CD4-positive, alpha-beta T cell treated with Interleukin-15 for 1 hour (primary cell): ENCODE measurements at regions not wholly inside any gene's neighbourhood (a gene's known extent, or its start where the extent isn't known, plus 50 kb on each side); places are given as distances from the start of the nearest gene placed in this dataset.

Experiments
- DNase-seq: peaks from one replicate; pipeline ENCODE4 v3.0.0-alpha.2; 2020

DNA sequence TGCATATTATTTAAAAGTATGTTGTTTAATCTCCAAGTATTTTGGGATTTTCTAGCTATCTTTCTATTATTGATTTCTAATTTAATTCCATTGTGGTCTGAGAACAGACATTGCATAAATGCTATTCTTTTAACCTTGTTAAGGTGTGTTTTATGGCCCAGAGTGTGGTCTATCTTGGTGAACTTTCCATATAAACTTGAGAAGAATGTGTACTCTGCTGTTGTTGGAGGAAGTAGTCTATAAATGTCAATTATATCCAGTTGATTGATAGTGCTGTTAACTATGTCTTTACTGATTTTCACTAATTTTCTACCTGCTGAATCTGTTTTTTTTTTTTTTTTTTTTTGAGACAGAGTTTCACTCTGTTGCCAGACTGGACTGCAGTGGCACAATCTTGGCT, 180.9 kb downstream of the ZNF621 start:
- DNase-seq: no peak

DNA sequence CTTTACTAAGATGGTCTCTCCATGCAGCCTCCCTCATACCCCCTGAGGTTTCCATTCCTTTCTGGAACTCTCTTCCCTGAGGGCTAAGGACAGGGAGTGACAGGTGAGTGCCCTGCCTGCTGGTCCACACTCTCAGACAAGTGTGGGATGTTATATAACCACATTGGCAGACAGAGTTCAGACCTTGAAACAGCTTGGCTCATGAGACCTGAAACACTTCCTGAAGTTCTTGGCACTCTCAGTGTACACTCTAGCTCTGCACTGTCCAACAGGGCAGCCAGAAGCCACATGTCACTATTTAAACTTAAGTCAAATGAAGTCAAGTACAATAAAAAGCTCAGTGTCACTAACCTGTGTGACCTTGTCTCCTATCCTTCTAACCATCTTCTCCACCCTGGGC, 188.5 kb downstream of the ZNF621 start:
- no peak for DNase-seq

DNA sequence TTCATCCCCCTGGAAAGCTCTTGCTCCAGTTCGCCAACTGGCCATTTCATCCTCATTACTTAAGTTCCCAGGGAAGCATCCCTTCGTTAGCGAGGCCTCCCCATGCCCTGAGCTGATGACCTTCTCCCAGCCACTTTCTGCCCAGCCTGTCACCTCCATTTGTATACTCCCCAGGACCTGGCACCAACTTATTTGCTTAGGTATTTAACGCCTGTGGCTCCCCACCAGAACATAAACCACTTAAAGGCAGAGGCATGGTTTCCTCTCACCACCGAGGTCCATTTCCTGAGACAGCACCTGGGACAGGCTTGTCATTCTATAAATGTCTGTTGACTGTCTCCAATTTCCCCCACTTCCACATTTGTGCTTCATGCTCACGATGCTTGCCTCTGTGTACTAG, 189.0 kb downstream of the ZNF621 start:
- peak; percentile 33 for DNase-seq

DNA sequence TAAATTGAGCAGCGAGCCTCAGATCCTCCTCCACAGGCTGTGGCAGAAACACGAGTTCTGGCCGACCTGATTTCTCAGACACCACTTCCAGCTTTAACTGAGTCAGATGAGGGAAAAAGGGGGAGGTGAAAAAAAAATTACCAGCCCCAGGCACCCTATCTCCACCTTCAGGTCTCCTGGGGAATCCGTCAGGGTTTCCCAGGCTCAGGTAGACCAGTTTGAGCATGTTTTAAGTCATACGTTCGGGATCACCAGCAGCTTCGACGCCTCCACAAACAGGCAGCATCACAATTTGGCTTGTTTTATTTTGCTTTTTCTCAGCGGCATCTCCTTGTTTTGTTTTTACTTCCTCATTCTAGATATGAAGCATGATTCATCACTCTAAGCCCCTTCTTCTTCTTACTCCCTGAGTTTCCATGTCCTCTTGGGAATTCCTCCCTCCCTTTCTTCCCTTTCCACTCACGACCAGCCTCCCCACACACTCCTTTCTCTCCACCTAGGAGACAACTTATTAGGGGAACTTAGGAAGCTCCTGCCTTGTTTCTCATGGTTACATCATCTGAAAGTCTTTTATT, 190.1 kb downstream of the ZNF621 start:
- no peak for DNase-seq

DNA sequence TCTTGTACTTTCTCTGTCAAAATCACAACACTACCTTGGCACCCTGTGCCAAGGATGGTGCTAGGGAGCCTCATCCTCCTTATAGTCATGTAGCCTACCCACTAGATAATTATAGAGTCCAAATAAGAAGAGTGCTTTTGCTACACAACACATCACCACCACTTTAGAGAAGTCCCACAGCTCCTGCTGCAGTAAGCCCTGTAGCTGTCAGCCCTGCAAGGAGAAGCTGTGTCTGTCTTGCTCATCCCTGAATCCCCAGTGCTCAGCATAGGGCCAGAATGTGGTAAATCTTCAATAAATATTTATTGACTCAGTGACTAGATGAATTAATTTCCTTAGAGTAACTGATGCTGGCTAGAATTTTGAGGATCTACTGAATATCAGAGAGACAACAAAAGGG, 190.8 kb downstream of the ZNF621 start:
- DNase-seq: no peak

DNA sequence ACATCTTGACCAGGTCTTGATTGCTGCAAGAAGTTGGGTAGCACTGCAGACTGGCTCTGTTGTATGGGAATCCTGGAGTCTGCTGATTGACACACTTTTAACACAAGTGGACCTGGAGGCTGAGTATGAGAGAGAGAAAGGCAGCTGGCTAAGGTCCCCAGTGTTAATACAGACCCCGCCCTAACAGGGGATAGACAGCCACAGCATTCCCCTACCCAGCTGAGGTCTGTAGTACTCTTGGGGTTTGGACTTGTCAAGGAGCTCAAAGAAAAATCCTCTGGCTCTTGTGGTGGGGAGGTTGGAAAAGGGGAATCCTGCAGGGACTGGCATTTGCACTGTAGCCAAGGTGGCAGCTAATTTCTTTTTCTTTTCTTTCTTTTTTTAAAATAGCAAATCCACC, 192.7 kb downstream of the ZNF621 start:
- no peak for DNase-seq

DNA sequence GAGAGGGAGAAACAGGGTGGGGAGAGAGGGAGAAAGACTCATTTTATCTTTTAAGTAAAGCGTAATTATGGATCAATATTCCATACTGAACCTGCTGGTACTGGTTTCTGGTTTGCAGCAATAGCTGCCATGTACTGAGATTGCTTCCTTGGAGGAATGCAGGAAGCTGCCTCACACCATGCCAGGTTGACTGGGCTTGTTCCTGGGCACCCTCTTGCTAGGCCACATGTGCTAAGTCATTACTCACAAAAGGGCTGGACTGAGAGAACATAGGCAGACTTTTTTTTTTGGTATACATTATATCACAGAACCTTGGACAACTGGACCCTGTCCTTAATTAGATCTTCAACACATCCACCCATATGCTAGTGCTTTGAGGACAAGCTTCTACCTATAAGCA, 193.4 kb downstream of the ZNF621 start:
- peak; percentile 26 for DNase-seq

DNA sequence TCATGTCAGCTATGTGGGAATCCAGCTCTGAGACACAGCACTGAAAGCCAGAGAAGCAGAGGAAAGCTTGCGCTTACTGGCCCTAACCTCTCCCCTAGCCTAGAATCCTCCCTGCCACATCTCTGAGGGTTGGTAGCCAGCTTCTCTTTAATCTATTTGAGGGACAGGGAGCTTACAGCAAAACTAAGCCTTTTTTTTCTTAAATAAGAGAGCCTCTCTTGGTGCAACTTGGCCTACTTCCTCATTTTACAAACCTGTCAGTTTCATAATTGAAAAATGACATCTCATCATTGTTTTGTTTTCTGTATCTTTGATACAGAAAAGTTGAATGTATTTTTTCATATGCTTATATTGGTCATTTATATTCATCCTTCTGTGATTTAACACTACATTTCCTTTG, 193.9 kb downstream of the ZNF621 start:
- no peak for DNase-seq

DNA sequence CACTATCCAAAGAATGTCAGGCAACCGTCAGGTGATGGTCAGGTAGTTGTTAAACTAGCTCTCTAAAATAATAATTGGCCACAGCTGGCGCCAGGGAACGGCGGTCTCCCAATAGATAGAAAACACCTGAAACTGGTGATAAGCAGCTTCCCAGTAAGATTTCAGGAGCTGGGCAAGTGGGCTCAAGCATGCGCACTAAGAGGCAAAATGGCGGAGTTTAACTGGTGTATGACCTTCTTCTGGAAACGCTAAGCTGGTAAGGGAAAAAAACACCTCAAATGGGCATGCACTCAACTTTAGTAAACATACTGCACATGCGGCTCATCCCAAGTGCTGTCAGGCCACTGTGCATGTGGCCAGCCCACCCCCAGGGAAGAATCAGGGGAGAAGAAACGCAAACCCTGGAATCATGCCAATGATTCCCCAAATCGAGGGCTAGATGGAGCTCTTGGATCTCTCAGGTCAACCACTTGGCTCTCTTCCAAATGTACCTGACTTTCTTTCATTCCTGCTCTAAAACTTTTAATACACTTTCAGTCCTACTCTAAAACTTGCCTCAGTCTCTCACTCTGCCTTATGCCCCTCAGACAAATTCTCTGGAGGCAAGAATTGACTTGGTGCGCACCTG, 195.0 kb downstream of the ZNF621 start:
- DNase-seq: no peak

DNA sequence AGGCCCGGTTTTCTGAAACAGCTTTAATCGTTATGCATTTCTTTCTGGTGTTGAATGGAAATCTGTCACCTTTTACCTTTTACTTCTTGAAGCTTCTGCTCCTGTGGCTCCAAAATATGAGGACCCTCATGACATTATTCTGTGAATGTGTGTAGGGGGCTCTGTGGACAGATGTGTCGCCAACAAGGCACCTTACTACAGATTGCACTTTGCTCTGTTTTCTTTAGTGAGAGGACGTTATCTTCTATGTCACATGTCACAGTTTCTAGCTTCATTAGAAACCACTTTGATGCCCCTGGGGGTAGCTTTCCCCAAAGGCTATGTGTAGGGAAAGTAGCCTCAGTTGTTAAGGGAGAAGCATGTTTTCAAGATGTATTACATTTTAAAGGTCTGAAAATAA, 195.6 kb downstream of the ZNF621 start:
- DNase-seq: no peak

DNA sequence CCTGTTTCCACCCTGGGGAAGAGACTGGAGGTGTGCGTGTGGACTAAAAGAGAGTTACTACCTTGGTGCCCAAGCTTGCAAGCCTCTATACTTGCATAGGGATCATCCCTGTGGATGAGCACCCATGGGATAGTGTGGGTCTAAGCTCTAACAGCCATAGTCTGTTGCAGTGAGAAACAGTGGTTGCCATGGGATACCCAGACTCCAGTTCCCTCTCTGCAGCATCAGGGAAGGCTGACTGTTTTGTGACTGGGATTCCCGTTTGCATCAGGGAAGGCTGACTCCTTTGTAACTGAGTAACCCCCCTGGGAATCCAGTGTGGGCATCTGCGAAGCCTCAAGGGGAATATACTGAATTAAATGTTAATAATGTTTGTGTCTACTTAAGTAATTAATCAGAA, 196.1 kb downstream of the ZNF621 start:
- no peak for DNase-seq

DNA sequence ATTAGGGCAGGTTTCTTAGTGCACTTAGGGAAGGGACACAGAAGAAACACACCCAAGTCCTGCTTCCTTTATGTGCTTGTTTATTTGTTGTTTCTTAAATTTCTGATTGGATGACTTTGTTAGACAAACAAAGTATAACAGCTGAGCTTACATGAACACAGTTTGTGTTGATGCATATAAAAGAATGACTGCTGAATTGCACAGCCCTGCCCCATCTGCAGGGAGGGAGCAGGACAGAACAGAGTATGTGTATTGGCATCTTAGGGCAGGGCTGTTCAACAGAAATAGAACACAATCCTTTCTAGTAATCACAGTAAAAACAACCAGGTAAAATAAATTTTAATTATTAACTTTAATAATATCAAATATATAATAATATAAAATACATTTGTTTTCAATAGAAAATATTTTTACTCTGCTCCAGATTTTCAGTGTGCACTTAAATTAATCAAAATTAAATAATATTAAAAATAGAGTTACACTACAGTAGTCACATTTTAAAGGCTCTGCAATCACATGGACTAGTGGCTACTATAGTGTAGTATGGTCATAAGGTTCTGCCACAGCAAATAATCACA, 198.4 kb downstream of the ZNF621 start:
- no peak for DNase-seq

DNA sequence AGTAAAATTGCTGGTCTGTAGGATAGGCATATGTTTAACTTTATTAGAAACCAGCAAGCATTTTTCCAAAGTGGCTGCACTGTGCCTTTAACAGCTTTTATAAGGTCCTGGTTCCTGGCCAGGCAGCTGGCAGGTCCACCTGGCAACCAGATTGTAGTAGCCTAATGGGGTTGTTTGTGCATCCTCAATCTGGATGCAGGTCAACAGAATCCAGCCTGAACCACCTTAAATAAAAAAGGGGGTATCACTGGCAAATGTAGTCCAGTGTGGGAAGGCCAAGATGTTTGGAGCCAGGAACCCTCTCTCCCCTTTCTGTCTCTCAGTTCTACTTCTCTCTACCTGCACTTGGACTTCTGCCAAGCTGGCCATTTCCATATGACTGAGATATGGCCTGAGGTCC, 200.3 kb downstream of the ZNF621 start:
- DNase-seq: no peak

DNA sequence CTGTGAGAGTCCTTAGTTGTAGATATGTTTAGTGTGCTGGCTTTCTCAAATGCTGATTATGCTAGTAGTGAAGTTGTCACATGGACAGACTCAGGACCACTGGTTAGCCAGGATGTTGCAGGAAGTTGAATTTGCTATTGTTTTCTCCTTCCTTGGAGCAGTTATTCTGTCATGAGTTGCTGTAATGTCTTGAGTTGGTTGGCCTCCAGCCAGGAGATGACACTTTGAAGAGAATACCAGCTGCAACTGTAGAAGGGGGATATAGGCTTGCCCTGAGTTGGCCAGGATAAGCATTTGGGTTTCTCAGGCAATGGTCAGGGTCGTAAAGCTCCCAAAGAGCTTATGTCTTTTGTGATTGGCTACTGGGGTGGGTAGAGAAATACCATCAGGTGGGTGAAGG, 206.7 kb downstream of the ZNF621 start:
- DNase-seq: no peak

DNA sequence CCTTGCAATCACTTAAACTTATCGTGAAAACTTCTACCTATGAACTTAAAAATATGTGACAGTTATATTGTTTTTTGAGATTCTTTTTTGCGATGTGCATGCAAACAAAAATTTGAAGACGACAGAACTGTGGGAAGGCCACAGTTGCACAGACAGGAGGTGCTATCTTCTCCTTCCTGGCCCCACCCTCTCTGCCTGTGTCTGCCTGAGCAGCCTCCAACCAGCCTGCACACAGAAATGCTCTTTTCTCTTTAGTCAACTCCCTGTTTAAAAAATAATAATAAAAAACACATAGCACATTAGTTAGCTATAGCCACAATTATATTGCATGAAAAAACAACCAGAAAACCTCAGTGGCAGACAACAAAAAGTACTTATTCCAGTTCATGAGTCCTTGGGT, 212.2 kb downstream of the ZNF621 start:
- no peak for DNase-seq

DNA sequence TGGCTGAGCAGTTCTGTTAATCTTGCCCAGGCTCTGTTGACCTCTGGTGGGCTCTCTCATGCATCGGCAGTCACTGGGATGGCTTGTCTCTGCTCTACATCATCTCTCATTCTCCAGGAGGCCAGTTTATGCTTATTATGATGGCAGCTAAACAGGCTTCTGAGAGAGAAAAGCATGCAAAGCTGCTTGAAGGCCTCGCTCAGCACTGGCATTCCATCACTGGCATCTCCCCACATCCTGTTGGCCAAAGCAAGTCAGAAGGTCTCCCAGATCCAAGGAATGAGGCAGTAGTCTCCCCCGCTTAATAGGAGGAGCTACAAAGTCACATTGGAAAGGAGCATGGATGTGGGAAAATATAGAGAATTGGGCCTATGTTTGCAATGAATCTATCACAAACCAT, 212.6 kb downstream of the ZNF621 start:
- DNase-seq: no peak

DNA sequence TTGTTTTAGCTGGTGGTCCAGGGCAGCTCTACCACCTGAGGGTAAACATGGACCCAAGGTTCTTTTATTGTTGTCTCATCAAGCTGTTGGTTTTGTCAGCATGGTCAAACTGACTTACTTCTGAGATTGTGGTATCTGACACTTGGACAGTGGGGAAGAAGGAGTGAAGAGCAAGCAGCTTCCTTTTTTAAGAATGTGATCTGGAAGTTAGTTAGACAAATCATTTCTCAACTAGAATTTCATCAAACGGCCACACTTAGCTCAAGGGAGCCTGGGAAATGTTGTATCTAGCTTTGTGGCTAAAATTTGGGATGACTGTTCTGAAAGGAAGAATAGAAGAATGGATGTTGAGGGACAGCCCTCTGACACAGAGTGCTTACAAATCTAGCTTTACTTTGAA, 215.2 kb downstream of the ZNF621 start:
- DNase-seq: no peak

DNA sequence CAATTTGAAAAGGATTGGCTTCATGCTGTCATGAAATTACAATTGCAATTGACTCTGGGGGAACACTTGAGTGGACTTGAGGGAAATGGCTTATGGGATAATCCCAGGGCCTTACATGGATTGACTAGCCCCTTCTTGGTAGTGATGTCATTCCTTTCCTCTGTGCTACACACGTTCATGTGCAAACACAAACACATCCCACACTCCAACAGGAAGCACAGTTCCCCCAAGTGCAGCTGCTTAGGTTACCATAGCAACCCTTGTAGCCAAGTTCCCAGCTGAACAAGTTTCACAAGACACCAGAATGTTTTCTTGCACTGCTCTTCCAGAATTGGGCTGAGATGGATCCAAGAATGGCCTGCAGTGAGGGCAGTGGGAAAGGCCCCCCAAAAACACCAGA, 217.0 kb downstream of the ZNF621 start:
- DNase-seq: no peak

DNA sequence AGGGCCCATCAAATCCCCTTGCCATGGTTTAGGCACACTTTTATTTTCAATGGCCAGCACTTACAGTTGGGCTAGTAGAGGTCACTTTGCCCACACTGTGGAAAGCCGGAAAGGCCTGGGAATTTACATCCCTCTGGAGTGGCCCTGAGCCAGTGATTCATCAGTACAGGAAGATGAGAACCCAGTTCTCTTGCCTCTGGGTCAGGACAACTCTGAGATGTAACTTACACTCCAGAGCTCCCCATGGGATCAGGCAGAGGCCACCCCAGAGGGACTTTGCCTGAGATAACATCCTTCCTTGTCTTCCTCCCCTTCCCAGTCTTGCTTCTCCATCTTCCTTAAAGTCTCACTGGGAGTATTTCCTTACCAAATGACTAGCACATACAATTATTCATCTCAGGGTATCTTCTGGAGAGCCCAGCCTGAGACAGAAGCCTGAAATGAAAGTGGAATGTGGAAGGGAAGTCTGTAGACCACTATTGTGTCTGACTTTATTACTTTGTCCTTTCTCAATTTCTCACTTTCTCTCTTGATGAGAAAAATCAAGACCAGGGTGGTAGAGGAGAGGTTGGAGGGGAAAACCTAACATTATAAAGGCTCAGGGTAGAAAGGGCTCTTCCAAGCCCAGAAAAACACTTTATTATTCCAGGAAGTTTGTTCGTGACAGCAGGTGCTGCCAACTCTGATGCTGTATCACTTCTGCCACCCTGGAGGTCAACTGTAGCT, 220.8 kb downstream of the ZNF621 start:
- no peak for DNase-seq

DNA sequence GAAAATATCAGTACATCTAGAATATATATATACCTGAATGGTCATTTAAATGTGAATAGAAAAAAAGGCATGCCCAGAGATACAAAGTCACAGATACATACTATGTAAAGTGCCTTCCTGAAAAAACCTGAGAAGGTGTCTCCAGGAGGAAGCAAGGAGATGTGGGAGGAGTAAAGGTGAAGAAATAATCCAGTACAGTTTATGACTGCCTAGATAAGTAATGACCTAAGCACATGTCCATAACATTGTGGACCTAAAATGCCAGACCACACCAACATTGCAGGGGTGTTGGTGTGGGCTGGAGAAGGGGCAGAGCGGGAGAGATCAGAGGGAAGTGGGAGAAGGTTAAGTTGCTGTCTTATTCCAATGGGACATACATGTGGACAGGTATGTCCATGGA, 226.9 kb downstream of the ZNF621 start:
- DNase-seq: no peak

DNA sequence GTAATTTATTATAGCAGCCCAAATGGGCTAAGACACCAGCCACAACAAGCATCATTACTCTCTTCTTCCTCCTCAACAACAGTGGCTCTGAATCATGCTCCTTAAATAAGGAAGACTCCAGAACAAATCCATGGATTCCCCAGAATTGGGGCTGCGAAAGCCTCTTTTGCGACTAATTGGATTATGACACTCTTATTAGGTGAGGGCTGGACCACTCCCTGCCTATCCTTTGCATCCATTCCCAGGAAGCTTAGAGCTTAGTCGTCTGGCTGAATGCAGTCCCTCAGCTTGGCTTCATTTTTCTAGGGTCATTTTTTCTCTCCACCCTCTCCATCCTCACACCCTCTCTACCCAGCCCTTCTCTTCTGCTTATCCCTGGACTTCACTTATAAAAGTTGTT, 227.7 kb downstream of the ZNF621 start:
- DNase-seq: no peak

DNA sequence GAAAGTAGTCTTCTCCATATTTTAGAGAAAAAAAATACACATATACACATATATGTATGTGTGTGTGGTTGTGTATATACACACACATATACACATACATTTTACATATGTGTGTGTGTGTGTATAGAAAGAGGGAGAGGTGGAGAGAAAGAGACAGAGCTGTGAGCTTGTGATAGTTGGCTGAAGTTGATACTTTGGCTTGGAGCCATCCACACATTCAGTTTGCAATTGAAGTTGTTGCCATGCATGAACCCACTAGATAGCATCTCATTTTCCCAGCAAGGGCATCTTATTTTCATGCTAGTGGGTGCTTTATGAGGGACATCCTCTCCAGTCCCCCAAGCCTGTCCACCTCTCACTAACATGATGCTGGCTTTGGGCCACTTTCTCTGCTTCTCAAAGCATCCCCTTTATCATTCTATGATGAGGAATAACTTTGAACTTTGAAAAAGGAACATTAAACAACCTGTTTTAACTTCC, 228.6 kb downstream of the ZNF621 start:
- no peak for DNase-seq

DNA sequence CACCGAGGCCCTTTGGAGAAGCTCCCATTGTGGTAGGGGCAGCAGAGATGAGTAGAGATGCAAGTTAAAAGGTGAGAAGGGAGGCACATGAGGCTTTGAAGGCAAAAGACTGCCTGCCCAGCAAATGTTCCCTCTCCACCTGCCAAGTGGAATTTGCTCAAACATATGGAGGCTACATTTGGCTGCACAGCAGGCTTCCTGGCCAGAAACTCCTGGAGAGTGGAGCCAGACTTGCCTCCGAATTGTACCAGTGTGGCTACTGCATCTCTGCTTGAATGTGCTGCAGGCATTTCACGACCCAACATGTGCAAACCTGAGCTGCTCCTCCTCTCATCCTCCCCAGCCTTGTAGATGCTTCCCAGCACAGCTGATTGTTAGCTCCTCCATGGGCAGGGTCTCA, 229.2 kb downstream of the ZNF621 start:
- DNase-seq: no peak

DNA sequence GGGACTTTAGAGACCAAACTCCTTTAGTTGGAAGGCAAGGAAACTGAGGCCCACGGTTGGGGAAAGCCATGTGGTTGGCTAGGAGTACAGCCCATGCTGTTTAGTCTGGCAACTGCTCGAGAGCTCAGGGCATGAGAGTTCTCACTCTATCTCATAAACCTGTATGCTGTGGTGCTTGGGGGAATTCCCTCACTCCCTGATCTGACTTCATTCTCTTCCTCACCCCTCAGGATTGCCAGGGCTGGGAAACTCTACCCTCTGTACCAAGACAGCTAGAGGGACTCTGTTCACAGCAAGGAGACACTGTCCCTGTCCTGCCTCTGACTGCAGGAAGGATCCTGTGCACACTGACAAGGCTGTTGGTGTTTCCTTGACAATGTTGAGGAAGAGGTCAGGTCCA, 230.2 kb downstream of the ZNF621 start:
- no peak for DNase-seq
